GM19240 (cell line): ENCODE measurements at regions not wholly inside any gene's neighbourhood (a gene's known extent, or its start where the extent isn't known, plus 50 kb on each side); places are given as distances from the start of the nearest gene placed in this dataset.

ENCODE experiments used
- DNase-seq: peaks from one replicate; pipeline ENCODE4 v3.0.0; 2011; ENCODE audit warnings: low spot score; ENCODE audit not compliant: insufficient read length

DNA sequence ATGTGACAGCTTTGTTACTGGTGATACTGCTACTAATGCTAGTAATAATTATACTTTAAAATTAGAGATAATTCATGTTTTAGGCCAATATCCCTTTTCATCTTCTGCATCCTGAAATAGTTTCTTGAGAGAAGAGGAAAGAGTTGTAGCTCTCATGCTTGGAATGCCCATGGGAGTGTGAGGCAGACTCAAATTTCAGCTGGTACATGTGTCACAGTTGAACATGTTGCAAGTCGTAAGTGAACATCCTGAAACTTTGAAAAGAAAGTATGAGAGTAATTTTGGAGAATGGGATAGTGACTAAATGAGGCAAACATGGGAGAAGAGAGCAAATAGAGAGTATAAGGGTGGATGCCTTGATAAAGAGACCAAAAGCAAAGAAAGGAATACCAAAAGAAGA lies 168.0 kb downstream of the TMTC3 start:
- no peak for DNase-seq

DNA sequence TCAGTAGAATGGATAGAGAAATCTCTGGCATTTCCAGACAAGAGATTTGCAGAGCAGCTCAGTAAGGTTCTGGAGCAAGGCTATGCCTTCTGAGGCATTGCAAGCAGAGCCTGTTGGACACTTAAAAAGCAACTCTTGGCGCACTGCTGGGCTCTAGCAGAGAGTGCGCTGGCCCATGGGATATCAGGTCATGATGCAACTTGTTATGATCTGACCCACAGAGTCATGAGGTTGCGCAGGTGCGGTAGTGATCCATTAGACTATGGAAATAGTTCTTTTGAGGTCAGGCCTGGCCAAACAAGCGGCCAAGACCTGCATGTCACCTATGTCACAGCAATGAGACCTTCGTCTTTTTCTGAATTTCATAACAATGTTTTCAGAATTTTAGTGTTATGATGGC lies 168.6 kb downstream of the TMTC3 start:
- no peak for DNase-seq

- DNase-seq, result no peak
Observed at GRCh38 chr12:88313554-88313953, 171.4 kb downstream of the TMTC3 start.

GRCh38 chr12:88314706-88315105 lies 172.6 kb downstream of the TMTC3 start:
- DNase-seq, result no peak

DNA sequence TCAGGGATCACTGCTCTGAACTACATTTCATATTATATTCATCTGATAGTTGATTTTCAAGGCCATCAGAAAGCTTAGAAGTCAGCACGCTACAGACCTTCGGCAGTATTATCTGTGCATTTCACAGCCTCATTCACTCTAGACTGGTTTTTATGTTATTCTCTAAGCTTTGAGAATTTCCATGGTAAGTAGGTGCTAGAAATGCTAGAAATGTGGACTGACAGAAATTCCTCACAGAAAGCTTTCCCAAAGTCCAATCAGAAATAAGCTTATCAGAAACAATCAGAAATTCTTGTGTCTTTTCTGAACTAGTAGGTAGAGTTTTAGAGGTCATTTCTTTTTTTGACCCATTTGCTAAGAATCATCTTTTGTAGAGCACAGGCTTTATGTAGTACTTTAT lies 176.6 kb downstream of the TMTC3 start:
- DNase-seq, result no peak

DNA sequence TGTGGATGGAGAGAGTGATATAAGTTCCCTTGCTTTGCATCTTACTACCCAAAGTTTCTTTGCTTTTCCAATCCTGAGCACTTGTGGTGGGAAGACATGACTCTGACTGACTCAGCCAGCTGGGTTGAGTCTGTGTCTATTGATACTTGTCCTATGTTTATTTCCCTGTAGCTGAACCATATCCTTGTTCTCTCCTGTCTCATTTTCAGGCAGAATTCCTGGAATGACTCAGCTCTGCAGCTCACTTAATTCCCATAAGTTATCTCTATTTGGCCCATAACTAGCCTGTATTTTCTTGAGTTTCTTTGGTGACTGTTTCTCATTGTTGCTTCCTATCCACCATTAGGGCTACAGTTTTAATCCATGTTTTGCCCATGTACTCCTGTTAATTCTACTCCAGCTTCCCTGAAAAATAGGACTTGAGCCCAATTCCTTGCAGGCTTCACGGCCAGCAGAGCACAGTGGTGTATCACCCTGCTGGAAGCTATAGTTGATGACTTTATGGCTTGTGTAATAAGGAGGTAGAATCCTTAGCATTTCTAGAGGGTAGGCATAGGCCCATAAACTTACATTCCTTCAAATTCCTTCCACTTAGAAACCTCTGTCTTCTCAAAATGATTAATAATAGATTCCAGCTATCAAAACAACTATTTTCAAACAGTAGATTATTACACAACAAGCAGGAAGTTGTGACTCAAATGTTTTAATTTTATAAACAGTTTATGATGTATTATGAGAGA lies 183.1 kb downstream of the TMTC3 start:
- no peak for DNase-seq

GRCh38 chr12:88325816-88326189 lies 183.7 kb downstream of the TMTC3 start:
- no peak for DNase-seq

- DNase-seq, result no peak
Observed at GRCh38 chr12:88327276-88327675, 185.2 kb downstream of the TMTC3 start.

DNA sequence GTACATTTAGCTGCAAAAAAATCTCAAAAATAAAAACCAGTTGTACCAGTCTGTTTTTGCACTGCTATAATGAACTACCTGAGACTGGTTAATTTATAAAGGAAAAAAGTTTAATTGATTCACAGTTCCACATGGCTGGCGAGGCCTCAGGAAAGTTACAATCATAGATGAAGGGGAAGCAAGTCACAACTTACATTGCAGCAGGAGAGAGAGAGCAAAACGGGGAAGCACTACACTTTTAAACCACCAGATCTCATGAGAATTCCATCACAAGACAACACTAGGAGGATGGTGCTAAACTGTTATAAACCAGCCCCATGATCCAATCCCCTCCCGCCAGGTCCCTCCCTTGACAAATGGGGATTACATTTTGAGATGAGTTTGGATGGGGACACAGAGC lies 186.0 kb downstream of the TMTC3 start:
- DNase-seq, result no peak

DNA sequence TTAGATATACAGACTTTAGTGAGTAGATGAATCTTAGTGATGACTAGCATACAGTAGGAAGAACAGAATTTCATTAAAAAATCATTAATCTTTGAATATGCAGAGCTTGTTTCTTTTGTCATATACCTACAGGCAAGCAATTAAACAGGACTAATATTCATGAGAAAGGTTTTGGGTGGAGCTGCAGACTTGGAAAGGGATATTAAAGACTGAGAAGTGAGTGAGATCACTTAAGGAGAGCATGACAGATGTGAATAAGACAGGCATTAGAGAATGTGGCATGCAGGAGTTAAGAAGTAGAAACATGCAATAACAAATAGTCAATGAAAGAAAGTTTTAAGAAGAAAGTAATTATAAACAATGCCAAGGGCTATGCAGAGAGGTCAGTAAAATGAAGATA lies 187.7 kb downstream of the TMTC3 start:
- DNase-seq, result no peak

DNA sequence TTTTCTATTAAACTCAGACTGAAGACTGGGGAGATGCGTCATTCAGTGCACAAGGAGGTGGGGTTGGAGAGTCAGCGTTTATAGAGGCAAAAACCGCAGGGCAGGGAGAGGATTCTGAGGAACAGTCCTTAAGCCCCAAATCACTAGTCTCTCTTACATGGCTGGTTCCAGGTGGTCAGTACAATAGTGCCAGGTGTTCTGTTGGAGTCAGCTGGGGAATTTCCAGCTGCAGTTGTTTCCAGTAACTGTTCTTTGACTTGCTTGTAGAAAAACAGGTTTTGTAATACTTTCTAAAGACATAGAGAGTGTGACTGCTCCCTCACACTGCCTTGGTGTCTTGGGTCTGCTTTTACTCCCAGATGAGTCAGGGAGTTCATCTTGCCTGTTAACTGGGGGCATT lies 192.2 kb downstream of the TMTC3 start:
- no peak for DNase-seq

DNA sequence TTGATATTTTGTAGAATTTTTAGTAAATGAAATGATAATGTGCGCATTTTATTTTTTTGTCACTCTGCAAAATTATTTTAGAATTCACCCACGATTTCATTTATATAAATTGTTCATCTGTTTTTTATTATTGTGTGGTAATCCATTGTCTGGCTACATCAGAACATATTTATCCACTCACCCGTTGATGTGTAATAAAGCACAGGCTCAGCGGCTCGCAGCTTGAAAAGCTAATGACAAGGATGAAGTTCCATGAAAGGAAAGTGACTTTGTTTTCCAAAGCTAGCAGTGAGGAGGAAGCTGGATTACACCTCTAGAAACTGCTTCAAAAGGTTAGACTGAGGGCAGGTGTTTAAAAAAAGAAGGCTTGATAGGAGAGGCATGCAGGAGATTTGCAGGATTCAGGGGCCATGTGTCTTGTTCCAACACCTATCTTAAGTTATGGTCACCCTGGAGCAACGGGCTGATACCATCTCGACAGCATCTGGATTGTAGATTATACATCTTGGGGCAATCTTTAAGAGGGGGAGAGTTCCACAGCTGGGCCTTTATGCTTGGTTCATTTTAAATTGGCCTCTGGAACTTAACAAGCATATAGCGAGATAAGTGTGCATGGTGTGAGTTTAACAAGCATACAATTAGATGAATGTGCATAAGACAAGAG lies 194.1 kb downstream of the TMTC3 start:
- no peak for DNase-seq

GRCh38 chr12:88338486-88338885 lies 196.4 kb downstream of the TMTC3 start:
- DNase-seq, result no peak

GRCh38 chr12:88339254-88339949 lies 197.3 kb downstream of the TMTC3 start:
- no peak for DNase-seq

- no peak for DNase-seq
Observed at GRCh38 chr12:88339966-88340365, 197.9 kb downstream of the TMTC3 start.

DNA sequence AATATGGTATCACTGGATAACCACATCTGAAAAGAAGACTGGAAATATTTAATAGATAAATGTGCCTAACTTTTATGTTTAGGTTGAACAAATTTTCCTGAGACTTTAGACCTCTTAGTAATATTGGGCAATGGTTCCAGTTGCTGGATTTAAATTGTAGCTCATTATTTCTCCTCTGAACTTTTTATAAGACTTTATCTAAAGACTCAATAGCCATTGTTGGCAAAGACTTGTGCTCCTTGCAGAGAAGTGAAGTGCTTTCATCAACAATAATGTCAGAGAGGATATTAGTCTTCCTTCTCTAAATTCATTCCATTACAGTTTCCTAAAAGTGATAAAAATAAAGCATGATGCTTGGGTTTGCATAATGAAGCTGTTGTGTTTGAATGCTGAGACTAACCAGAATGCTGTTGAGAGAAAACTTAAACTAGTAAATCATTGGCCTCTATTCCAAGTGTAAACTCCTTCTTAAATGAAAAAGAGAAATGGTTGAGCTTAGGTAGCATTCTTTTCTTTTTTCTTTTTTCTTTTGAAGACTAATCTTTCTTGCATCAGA lies 200.2 kb downstream of the TMTC3 start:
- no peak for DNase-seq

DNA sequence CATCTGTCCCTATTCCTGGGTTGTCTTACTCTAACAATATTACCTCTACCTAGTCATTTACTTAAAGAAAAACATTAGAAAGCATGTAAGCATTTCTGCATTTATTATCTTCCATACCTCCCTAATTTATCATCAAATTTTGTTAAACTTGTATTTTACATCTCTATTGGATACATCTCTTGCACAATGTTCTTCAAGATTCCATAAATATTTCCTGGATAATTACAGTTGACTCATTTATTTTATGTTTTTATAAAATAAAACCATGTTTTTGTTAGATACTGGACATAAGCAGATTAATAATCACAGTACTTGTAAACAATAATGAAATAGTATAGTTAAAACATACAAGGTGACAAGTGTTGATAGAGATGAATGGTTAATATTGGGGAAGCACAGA lies 209.0 kb downstream of the TMTC3 start:
- no peak for DNase-seq

GRCh38 chr12:88354691-88355090 lies 212.6 kb downstream of the TMTC3 start:
- DNase-seq, result no peak

GRCh38 chr12:88360343-88360742 lies 218.2 kb downstream of the TMTC3 start:
- DNase-seq, result no peak

GRCh38 chr12:88361493-88361892 lies 218.8 kb downstream of the KITLG start:
- no peak for DNase-seq

DNA sequence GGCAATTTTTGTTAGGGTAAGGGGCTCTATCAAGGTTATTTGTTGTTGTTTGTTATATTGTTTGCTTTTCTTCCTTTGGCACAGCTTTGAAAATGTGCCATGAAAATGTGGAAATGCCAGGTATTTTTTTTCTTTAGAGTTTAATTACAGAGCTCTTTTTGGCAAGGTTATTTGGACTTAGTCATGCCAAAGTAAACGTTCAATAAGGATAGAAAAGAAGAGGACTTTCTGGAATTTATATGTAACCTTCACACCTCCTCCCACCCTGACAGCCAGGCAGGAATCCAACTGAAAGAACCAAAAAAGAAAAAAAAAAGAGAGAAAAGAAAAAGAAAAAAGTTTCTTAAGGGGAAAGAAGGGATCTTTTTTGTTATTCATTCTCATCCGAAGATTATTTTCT lies 217.8 kb downstream of the KITLG start:
- DNase-seq, result no peak

GRCh38 chr12:88365403-88365802 lies 214.9 kb downstream of the KITLG start:
- DNase-seq, result no peak
